DOHH2 (cell line): ENCODE measurements at regions not wholly inside any gene's neighbourhood (a gene's known extent, or its start where the extent isn't known, plus 50 kb on each side); places are given as distances from the start of the nearest gene placed in this dataset.

Experiments
- EZH2phosphoT487 ChIP-seq: fragments of 200-600 bp; sonication (generic); IDR thresholded peaks from 2 replicates; pipeline ENCODE4 v1.6.1; 2017; ENCODE audit warnings: borderline replicate concordance, mild to moderate bottlenecking, antibody characterized with exemption, low read length, moderate library complexity, mixed read lengths
- TF ChIP-seq, protein P1 (sequence below): fragments of 200-600 bp; sonication (generic); IDR thresholded peaks from one replicate; pipeline ENCODE4 v1.5.1; 2014; ENCODE audit warnings: antibody characterized with exemption, mild to moderate bottlenecking, low read depth, low read length; ENCODE audit not compliant: poor library complexity, severe bottlenecking

GRCh38 chr9:546797-547223, 294.7 kb upstream of the DMRT1 start:
- TF ChIP-seq, protein P1, sequence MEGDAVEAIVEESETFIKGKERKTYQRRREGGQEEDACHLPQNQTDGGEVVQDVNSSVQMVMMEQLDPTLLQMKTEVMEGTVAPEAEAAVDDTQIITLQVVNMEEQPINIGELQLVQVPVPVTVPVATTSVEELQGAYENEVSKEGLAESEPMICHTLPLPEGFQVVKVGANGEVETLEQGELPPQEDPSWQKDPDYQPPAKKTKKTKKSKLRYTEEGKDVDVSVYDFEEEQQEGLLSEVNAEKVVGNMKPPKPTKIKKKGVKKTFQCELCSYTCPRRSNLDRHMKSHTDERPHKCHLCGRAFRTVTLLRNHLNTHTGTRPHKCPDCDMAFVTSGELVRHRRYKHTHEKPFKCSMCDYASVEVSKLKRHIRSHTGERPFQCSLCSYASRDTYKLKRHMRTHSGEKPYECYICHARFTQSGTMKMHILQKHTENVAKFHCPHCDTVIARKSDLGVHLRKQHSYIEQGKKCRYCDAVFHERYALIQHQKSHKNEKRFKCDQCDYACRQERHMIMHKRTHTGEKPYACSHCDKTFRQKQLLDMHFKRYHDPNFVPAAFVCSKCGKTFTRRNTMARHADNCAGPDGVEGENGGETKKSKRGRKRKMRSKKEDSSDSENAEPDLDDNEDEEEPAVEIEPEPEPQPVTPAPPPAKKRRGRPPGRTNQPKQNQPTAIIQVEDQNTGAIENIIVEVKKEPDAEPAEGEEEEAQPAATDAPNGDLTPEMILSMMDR, result peak; percentile 64
- no peak for TF ChIP-seq EZH2phosphoT487
